ENCODE measurements at regions not wholly inside any gene's neighbourhood (a gene's known extent, or its start where the extent isn't known, plus 50 kb on each side); places are given as distances from the start of the nearest gene placed in this dataset.

DNA sequence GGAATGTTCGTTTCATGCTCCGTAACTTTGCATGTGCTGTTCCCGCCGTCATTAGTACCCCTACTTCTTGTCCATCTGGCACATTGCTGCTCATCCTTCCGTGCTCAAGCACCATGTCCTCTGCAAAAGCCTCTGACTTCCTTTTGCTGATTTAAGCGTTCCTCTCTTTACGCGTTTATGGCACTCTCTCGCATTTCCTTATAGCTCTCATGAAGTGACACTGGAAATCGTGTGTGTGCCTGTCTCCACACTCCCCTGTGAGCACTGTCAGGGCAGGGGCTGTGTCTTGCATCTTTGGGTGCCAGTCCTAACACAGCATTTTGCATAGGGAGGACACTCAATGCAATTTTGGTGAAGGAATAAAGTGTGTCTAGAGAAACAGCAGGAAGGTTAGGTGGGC, 210.6 kb upstream of the FAT1 start:
- 83 to 85% (median 84%) methylated on average over 10 of the region's 10 CpGs for WGBS, 4 donors

DNA sequence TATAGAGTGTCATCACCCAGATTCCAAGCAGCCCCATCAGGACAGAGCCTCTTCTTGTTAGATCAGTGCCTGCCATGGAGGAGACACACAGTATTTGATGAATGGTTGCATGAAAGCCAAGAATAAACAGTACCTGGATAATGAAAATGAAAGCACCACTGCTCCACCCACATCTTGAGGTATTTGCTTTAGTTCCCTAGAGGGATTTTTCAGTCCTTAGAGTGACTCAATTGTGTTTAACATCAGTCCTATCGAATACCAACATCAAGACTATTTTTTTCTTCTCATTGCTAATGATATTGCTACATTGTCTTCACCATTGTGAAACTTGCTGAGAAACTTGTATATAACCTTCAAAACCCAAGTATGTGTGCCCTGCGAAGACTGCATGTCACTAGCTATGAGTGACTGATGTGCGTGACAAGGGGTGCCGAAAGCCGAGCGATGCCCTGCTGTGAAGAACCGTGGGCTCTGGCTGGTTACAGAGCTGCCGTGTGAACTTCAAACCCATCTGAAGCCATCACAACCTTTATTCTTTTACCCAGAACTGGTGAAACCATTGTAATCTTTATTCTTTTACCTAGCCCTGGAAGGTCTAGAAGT, 211.3 kb upstream of the FAT1 start:
- no peak for DNase-seq
- Histone ChIP-seq H3K36me3 (replicated peaks in 1 of 2) (no peaks in the 10 kb centered on the region), H3K9me3 (replicated peaks in 1 of 3) (no peaks in the 10 kb centered on the region), H3K4me3 (no peak overlapping the region), H3K4me1 (replicated peaks in 1 of 2) (no peaks in the 10 kb centered on the region), H3K27me3 (no peaks in the 10 kb centered on the region), H3K27ac (no peak overlapping the region)
- 87 to 92% (median 88%) methylated on average over 8 of the region's 8 CpGs for WGBS, 4 donors
- TF ChIP-seq POLR2A (IDR thresholded peaks at IDR 0.05) = no peak
- TF ChIP-seq, protein P1, sequence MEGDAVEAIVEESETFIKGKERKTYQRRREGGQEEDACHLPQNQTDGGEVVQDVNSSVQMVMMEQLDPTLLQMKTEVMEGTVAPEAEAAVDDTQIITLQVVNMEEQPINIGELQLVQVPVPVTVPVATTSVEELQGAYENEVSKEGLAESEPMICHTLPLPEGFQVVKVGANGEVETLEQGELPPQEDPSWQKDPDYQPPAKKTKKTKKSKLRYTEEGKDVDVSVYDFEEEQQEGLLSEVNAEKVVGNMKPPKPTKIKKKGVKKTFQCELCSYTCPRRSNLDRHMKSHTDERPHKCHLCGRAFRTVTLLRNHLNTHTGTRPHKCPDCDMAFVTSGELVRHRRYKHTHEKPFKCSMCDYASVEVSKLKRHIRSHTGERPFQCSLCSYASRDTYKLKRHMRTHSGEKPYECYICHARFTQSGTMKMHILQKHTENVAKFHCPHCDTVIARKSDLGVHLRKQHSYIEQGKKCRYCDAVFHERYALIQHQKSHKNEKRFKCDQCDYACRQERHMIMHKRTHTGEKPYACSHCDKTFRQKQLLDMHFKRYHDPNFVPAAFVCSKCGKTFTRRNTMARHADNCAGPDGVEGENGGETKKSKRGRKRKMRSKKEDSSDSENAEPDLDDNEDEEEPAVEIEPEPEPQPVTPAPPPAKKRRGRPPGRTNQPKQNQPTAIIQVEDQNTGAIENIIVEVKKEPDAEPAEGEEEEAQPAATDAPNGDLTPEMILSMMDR (IDR thresholded peaks at IDR 0.05) = no peak
- intact Hi-C loops (cut with DNase I) = no loop called here

More for the DNA sequence above, 210.6 kb upstream of the FAT1 start:
- intact Hi-C loops (cut with DNase I) = no loop called here
- H3K4me1 ChIP-seq (replicated peaks in 1 of 2) = no peaks in the 10 kb centered on the region
- TF ChIP-seq, protein P1 (IDR thresholded peaks at IDR 0.05) = no peak
- no peak for TF ChIP-seq POLR2A (IDR thresholded peaks at IDR 0.05)
- H3K36me3 ChIP-seq (replicated peaks in 1 of 2) = no peaks in the 10 kb centered on the region
- no peaks in the 10 kb centered on the region for H3K27me3 ChIP-seq
- no peaks in the 10 kb centered on the region for H3K9me3 ChIP-seq (replicated peaks in 1 of 3)
- no peak for DNase-seq
- no peak overlapping the region for H3K4me3 ChIP-seq
- H3K27ac ChIP-seq = no peak overlapping the region

DNA sequence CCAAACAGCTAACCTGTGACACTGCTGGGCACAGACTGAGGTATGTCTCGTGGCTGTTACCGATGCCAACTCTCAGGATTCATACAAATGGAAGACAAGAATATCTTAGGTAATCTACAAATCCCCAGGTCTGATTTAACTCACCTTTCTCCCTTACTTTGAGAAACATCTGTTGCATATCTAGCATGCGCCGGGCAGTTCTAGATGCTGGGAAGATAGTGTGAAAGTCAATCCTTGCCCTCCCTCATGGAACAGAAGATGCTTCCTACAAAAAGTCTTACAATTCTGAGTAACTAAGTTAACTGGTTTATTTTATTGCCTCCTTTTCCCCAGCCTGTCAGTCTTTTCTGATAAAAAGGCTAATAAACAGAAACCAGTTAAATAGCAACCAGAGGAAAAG, 212.2 kb upstream of the FAT1 start:
- intact Hi-C loops (cut with DNase I) = no loop called here
- H3K27me3 ChIP-seq = no peaks in the 10 kb centered on the region
- H3K4me1 ChIP-seq (replicated peaks in 1 of 2) = no peaks in the 10 kb centered on the region
- TF ChIP-seq, protein P1 (IDR thresholded peaks at IDR 0.05) = no peak
- TF ChIP-seq POLR2A (IDR thresholded peaks at IDR 0.05) = no peak
- H3K9me3 ChIP-seq (replicated peaks in 1 of 3) = no peaks in the 10 kb centered on the region
- no peak for DNase-seq
- no peaks in the 10 kb centered on the region for H3K36me3 ChIP-seq (replicated peaks in 1 of 2)
- no peak overlapping the region for H3K27ac ChIP-seq
- H3K4me3 ChIP-seq = no peak overlapping the region
- 88 to 94% (median 90%) methylated on average over 4 of the region's 4 CpGs for WGBS, 4 donors

DNA sequence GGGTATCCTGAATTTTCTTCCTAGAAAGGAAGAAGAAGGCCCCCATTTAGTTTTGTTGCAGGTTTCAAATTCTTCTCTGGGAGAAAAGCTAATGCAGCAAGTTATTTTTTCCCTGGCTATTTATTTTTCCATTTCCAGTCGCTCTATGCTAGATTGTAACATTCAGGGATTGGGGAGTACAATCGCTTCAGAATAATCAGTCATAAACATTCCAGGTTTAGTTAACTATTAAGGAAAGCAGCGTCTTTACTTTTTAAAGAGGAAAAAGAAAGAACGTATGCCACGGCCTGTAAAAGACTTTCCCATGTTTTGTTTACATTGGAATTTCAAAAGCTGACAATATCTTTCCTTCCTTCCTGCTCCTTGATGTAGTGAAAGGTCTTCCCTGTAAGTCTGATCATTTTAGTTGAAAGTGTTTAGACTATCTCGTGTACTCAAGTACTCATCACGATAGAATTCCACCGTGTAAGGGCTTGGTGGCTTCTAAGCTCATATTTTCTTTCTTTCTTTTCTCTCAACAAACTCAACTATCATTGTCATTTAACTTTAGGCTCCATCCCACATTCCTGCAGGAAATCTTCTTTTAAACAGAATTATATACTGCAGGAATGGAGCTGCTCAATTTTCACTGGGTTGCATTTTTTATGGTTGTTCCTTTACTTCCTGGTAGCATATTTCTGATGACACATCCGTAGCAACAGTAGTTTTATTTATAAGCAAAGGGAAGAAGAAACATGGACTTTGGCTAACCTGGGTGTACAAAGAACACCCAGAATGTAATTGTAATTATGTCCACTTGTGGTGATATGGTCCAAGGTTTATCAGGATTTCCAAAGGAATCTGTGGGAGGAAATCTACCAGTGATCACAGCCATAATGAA, 213.1 kb upstream of the FAT1 start:
- H3K27ac ChIP-seq = no peak overlapping the region
- H3K36me3 ChIP-seq (replicated peaks in 1 of 2) = no peaks in the 10 kb centered on the region
- no peaks in the 10 kb centered on the region for H3K27me3 ChIP-seq
- intact Hi-C loops (cut with DNase I) = no loop called here
- H3K4me1 ChIP-seq (replicated peaks in 1 of 2) = no peaks in the 10 kb centered on the region
- no peaks in the 10 kb centered on the region for H3K9me3 ChIP-seq (replicated peaks in 1 of 3)
- DNase-seq = no peak
- no peak for TF ChIP-seq POLR2A (IDR thresholded peaks at IDR 0.05)
- TF ChIP-seq, protein P1 (IDR thresholded peaks at IDR 0.05) = no peak
- H3K4me3 ChIP-seq = no peak overlapping the region
- WGBS, 4 donors = 60 to 66% (median 62%) methylated on average over 9 of the region's 9 CpGs
